Thoracic aorta (tissue), 2 donors: ENCODE measurements at regions not wholly inside any gene's neighbourhood (a gene's known extent, or its start where the extent isn't known, plus 50 kb on each side); places are given as distances from the start of the nearest gene placed in this dataset.
"Not testable (repeated sequence)": the region's sequence is repeated elsewhere in the genome, so short reads cannot be mapped to it uniquely, and the experiment has no call there.

Experiments
- ATAC-seq: fragments of 150-250 bp; one replicate; pipeline ENCODE4 v1.8.0; 2017; ENCODE audit warnings: low read depth; ENCODE audit not compliant: insufficient number of reproducible peaks, low FRiP score
- DNase-seq: peaks from one replicate; pipeline ENCODE4 v3.0.0-alpha.2; 2020; ENCODE audit warnings: low spot score
- H3K27ac ChIP-seq, 2 donors: fragments of 200-600 bp; sonication (generic); 1 replicate in 1 of 2; 2 replicates in 1 of 2; pipeline ENCODE4 v1.5.1; 2016; ENCODE audit warnings: mild to moderate bottlenecking in 2 of 2, moderate library complexity in 2 of 2
- H3K27me3 ChIP-seq: fragments of 200-600 bp; sonication (generic); replicated peaks from 2 replicates; pipeline ENCODE4 v1.6.0; 2016; ENCODE audit warnings: mild to moderate bottlenecking; ENCODE audit not compliant: insufficient read depth
- H3K36me3 ChIP-seq: fragments of 200-600 bp; sonication (generic); one replicate; pipeline ENCODE4 v1.5.1; 2016
- H3K4me1 ChIP-seq, 2 donors: fragments of 200-600 bp; sonication (generic); 1 replicate in 1 of 2; 2 replicates in 1 of 2; pipeline versions ENCODE4 v1.5.1 to v1.6.0; 2016; ENCODE audit warnings: low read depth in 2 of 2, mild to moderate bottlenecking in 1 of 2; ENCODE audit not compliant: control insufficient read depth in 1 of 2
- H3K4me3 ChIP-seq: fragments of 200-600 bp; sonication (generic); 2 replicates; pipeline ENCODE4 v1.5.1; 2016; ENCODE audit warnings: mild to moderate bottlenecking
- H3K9me3 ChIP-seq: fragments of 200-600 bp; sonication (generic); 2 replicates; pipeline ENCODE4 v1.5.1; 2016
- TF ChIP-seq, protein P1 (sequence below): fragments of 200-600 bp; sonication (generic); IDR thresholded peaks from one replicate; pipeline ENCODE4 v1.5.1; 2019; ENCODE audit warnings: antibody characterized with exemption

DNA sequence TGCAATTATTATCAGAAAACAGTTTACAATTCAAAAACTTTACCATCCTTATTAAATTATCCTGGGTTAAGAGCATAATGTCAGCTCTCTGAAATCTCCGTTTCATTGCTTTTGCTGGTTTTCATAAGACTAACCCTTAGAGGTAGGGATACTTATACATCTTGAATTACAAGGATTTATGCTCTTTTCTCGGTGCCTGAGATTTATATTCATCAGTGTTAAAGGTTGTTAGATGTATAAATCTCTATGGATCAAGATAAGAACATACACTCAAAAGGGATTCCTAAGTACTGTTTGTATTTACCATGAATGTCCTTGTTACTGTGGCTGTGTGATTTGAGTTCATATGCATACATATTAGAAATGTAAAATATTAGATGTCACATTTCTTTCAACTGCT lies 684.7 kb downstream of the EFNA5 start:
- Histone ChIP-seq H3K27me3 (no peaks in the 10 kb centered on the region), H3K9me3 (no peaks in the 10 kb centered on the region), H3K4me1 (no peaks in the 10 kb centered on the region), H3K27ac (no peak overlapping the region), H3K4me3 (no peak overlapping the region), H3K36me3 (no peaks in the 10 kb centered on the region)
- ATAC-seq (no peak), DNase-seq (no peak)
- TF ChIP-seq, protein P1, sequence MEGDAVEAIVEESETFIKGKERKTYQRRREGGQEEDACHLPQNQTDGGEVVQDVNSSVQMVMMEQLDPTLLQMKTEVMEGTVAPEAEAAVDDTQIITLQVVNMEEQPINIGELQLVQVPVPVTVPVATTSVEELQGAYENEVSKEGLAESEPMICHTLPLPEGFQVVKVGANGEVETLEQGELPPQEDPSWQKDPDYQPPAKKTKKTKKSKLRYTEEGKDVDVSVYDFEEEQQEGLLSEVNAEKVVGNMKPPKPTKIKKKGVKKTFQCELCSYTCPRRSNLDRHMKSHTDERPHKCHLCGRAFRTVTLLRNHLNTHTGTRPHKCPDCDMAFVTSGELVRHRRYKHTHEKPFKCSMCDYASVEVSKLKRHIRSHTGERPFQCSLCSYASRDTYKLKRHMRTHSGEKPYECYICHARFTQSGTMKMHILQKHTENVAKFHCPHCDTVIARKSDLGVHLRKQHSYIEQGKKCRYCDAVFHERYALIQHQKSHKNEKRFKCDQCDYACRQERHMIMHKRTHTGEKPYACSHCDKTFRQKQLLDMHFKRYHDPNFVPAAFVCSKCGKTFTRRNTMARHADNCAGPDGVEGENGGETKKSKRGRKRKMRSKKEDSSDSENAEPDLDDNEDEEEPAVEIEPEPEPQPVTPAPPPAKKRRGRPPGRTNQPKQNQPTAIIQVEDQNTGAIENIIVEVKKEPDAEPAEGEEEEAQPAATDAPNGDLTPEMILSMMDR: no peak

DNA sequence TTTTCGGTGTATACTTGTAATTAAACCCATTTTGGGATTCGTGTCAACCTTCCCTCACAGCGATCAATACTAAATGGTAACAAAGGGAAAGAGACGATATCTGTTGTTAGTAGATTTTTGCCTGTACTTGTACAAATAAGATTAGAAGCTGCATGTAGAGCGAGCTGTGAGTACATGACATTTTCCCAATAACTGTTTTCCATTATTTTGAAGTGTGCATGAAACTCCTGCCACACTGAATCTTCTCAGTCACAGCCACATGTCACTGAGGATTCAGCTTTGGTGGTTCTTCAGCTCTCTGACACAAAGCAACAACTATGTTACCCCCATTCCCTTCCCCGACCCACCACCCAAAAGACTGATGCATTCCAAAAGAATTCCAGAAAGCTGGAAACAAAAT lies 685.6 kb downstream of the EFNA5 start:
- Histone ChIP-seq H3K36me3 (no peaks in the 10 kb centered on the region), H3K27me3 (no peaks in the 10 kb centered on the region), H3K4me3 (no peak overlapping the region), H3K27ac (no peak overlapping the region), H3K9me3 (no peaks in the 10 kb centered on the region), H3K4me1 (no peaks in the 10 kb centered on the region)
- TF ChIP-seq, protein P1: no peak
- ATAC-seq: no peak
- DNase-seq: no peak

DNA sequence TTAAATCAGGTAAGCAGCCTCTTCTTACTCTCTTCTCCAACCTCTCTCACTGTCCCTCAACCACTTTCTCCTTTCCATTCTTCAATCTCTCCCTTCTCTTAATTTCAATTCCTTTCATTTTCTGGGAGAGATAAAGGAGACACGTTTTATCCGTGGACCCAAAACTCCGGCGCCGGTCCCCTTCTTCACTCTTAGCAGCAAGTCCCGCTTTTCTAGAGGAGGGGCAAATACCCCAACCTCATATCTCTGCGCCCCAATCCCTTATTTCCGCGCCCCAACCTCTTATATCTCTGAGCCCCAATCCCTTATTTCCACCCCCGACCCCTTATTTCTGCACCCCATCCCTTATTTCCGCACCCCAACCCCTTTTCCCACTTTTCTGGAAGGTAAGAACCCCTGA lies 691.6 kb downstream of the EFNA5 start:
- not testable (repeated sequence) for H3K9me3 ChIP-seq, H3K4me1 ChIP-seq, DNase-seq, H3K27ac ChIP-seq, H3K27me3 ChIP-seq, ATAC-seq, H3K4me3 ChIP-seq, H3K36me3 ChIP-seq

DNA sequence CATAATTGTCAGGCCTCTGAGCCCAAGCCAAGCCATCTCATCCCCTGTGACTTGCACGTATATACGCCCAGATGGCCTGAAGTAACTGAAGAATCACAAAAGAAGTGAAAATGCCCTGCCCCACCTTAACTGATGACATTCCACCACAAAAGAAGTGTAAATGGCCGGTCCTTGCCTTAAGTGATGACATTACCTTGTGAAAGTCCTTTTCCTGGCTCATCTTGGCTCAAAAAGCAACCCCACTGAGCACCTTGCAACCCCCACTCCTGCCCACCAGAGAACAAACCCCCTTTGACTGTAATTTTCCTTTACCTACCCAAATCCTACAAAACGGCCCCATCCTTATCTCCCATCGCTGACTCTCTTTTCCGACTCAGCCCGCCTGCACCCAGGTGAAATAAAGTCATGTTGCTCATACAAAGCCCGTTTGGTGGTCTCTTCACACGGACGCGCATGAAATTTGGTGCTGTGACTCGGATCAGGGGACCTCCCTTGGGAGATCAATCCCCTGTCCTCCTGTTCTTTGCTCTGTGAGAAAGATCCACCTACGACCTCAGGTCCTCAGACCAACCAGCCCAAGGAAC lies 692.1 kb downstream of the EFNA5 start:
- not testable (repeated sequence) for H3K9me3 ChIP-seq, ATAC-seq, H3K27me3 ChIP-seq, DNase-seq, H3K4me3 ChIP-seq, H3K36me3 ChIP-seq, H3K4me1 ChIP-seq, H3K27ac ChIP-seq

DNA sequence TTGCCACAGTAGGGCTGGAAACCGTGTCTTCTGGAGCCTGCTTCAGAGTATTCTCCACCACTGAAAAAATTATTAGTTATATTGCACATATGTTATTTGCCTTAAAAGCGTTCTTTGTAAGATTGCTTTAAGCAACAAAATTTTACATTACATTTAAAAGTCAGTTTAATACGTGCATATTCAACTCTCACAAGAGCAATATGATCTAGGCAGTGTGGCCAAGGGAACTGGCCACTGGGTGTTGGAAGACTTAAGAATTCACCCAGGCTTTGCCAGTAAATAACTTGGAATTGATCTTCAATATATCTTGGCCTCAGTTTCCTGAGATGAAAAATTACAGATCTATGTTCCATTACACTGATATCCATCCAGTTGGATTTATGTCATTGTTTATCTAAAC lies 694.4 kb downstream of the EFNA5 start:
- H3K27me3 ChIP-seq: no peaks in the 10 kb centered on the region
- DNase-seq: no peak
- no peaks in the 10 kb centered on the region for H3K9me3 ChIP-seq
- TF ChIP-seq, protein P1: no peak
- no peak overlapping the region for H3K4me3 ChIP-seq
- no peak for ATAC-seq
- H3K27ac ChIP-seq: no peak overlapping the region
- no peaks in the 10 kb centered on the region for H3K4me1 ChIP-seq
- no peaks in the 10 kb centered on the region for H3K36me3 ChIP-seq

DNA sequence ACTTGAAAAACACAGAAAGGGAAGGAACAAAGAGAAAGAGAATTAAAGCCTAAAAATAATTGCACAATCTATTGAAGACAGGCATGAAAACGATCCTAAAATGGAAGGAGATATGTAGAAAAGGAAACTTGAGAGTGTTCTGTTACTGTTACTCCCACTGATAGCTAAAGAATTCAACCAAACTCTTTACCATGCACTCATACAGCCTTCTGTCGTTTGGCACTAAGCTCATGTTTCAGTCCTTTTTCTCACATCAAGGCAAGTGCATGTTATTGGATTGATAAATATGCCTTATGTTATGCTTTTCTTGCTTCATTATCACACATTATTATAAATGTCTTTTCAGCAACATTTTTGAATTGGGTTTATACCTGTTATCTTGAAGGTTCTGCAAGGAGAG lies 696.5 kb downstream of the EFNA5 start:
- Histone ChIP-seq H3K4me1 (no peaks in the 10 kb centered on the region), H3K27ac (no peak overlapping the region), H3K9me3 (no peaks in the 10 kb centered on the region), H3K27me3 (no peaks in the 10 kb centered on the region), H3K4me3 (no peak overlapping the region), H3K36me3 (no peaks in the 10 kb centered on the region)
- TF ChIP-seq, protein P1: no peak
- ATAC-seq (no peak), DNase-seq (no peak)
